ENCODE measurements at regions not wholly inside any gene's neighbourhood (a gene's known extent, or its start where the extent isn't known, plus 50 kb on each side); places are given as distances from the start of the nearest gene placed in this dataset.

DNA sequence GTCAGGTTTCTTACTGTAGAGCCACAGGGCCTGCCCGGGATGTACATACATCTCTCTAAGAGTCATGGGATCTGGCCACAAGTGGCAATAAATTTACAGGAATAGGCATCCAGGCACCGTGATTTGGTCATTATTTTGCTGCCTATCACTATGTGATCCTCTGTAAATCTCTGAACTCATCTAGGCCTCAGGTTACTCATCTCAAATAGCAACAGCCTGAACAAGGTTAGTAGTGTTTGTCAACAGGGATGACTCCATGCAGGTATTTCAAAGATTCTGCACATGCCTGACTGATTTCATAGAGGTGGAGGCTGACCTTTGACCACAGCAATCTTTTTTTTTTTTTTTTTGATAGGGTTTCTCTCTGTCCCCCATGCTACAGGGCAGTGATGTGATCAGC is 88.8 kb upstream of the TBL1XR1 start:
- no peak for TF ChIP-seq CTCF (conservative IDR thresholded peaks at IDR 0.05; ENCODE audit: low read depth, low read length)
- H3K4me3 ChIP-seq (ENCODE audit: low read length), result no peak overlapping the region
- DNase-seq (ENCODE audit: low read depth), result no peak

DNA sequence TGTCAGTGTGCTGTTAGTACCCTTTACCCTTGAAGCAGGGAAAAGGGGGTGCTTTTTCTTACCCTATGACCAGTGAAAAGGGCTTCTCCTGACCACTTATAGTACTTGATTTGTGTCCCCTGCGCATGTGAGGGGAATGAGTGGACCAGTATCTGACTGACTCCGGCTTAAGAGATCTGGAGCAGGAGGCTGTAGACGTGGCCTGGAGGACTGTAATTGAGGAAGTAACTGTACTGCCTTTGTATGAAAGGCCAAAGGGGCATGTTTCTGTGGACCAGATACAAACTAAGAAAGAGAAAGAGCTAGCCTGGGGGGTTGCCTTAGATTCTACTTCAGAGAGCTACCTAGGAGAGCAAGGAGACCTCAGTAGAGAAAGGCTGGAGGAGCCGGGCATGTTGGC is 89.9 kb upstream of the TBL1XR1 start:
- no peak for TF ChIP-seq CTCF (conservative IDR thresholded peaks at IDR 0.05; ENCODE audit: low read depth, low read length)
- no peak for DNase-seq (ENCODE audit: low read depth)
- no peak overlapping the region for H3K4me3 ChIP-seq (ENCODE audit: low read length)

GRCh38 chr3:177290633-177291032 is 93.4 kb upstream of the TBL1XR1 start:
- no peak overlapping the region for H3K4me3 ChIP-seq (ENCODE audit: low read length)
- no peak for DNase-seq (ENCODE audit: low read depth)
- TF ChIP-seq CTCF (conservative IDR thresholded peaks at IDR 0.05; ENCODE audit: low read depth, low read length), result no peak

- DNase-seq (ENCODE audit: low read depth), result peak; percentile 83
- no peak overlapping the region for H3K4me3 ChIP-seq (ENCODE audit: low read length)
- TF ChIP-seq CTCF (conservative IDR thresholded peaks at IDR 0.05; ENCODE audit: low read depth, low read length), result no peak
Measured at GRCh38 chr3:177294221-177294620, 96.9 kb upstream of the TBL1XR1 start.

GRCh38 chr3:177295116-177295515 is 97.8 kb upstream of the TBL1XR1 start:
- H3K4me3 ChIP-seq (ENCODE audit: low read length), result no peak overlapping the region
- DNase-seq (ENCODE audit: low read depth), result no peak
- no peak for TF ChIP-seq CTCF (conservative IDR thresholded peaks at IDR 0.05; ENCODE audit: low read depth, low read length)

GRCh38 chr3:177299250-177299649 is 102.0 kb upstream of the TBL1XR1 start:
- no peak overlapping the region for H3K4me3 ChIP-seq (ENCODE audit: low read length)

More at GRCh38 chr3:177299250-177299649, 102.0 kb upstream of the TBL1XR1 start:
- no peak for DNase-seq (ENCODE audit: low read depth)
- no peak for TF ChIP-seq CTCF (conservative IDR thresholded peaks at IDR 0.05; ENCODE audit: low read depth, low read length)
